Ovary (tissue), 3 donors: ENCODE measurements at regions not wholly inside any gene's neighbourhood (a gene's known extent, or its start where the extent isn't known, plus 50 kb on each side); places are given as distances from the start of the nearest gene placed in this dataset.
"Not testable (repeated sequence)": the region's sequence is repeated elsewhere in the genome, so short reads cannot be mapped to it uniquely, and the experiment has no call there.

Source experiments
- CTCF ChIP-seq, 3 donors: fragments of 450-650 bp in 2 of 3; fragments of 200-600 bp in 1 of 3; IDR thresholded peaks; one replicate each; pipeline versions ENCODE4 v1.5.1 to v1.8.0; 2016 to 2022; ENCODE audit warnings: antibody characterized with exemption in 3 of 3, mild to moderate bottlenecking in 1 of 3
- POLR2A ChIP-seq: fragments of 450-650 bp; IDR thresholded peaks from one replicate; pipeline ENCODE4 v1.6.1; 2017; ENCODE audit warnings: antibody characterized with exemption, mild to moderate bottlenecking, moderate library complexity
- donor health status: DM: no; HTN: no; CAD: no.

GRCh38 chr7:112977244-112977955, 109.2 kb downstream of the GPR85 start:
- not testable (repeated sequence) for TF ChIP-seq CTCF (IDR thresholded peaks at IDR 0.05); POLR2A
